ENCODE measurements at regions not wholly inside any gene's neighbourhood (a gene's known extent, or its start where the extent isn't known, plus 50 kb on each side); places are given as distances from the start of the nearest gene placed in this dataset.
A peak's percentile ranks its signal among the peaks of the same experiment; 100 is the strongest.

DNA sequence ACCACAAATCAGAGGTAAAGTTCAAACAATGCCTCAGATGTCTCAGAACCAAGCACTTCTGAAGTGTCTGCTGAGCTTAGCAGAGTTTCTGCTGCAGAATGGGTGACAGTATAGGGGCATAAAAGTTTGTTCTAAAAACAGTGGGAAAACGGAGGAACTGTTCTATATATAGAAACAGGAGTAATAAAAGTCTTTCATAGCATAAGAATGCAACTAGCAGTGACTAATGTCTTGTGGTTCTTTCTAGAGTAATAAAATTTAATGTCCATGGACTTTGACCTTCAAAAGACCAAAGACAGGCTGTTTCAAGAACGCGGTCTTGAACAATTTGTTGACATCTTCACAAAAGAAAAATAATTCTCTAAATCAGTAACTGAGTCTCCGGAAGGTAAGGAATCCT lies 107.5 kb upstream of the FAR2 start:
- Mint-ChIP-seq H3K36me3 (no peaks in the 10 kb centered on the region), H3K27me3 (peaks cover 3% of the 10 kb centered on the region)

DNA sequence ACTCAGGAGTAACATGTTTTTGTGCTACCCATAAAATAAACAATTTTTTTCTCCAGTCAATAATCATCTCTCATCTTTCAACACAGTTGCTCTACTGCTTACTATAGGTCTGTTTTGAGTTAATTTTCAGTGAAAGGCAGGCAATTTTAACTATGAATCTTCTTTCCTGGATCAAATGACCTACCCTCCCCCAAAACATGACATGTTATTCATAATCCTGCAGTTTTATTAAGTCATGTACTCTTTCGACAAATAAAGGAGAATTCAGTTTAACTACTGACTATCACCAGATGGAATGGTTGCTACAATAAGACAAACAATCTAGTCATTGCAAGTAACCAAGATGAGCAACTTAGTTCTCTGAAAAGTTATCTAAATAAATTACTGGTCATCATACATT lies 106.0 kb upstream of the FAR2 start:
- no peaks in the 10 kb centered on the region for H3K9me3 Mint-ChIP-seq
- DNase-seq = no peak
- H3K36me3 Mint-ChIP-seq = no peaks in the 10 kb centered on the region
- no peaks in the 10 kb centered on the region for H3K4me1 Mint-ChIP-seq
- H3K27ac Mint-ChIP-seq = no peak overlapping the region
- H3K4me3 Mint-ChIP-seq = no peak overlapping the region
- peaks cover 3% of the 10 kb centered on the region for H3K27me3 Mint-ChIP-seq

More for the DNA sequence above, 107.5 kb upstream of the FAR2 start:
- Mint-ChIP-seq H3K4me1 (no peaks in the 10 kb centered on the region), H3K9me3 (no peaks in the 10 kb centered on the region), H3K4me3 (no peak overlapping the region), H3K27ac (no peak overlapping the region)
- no peak for DNase-seq

DNA sequence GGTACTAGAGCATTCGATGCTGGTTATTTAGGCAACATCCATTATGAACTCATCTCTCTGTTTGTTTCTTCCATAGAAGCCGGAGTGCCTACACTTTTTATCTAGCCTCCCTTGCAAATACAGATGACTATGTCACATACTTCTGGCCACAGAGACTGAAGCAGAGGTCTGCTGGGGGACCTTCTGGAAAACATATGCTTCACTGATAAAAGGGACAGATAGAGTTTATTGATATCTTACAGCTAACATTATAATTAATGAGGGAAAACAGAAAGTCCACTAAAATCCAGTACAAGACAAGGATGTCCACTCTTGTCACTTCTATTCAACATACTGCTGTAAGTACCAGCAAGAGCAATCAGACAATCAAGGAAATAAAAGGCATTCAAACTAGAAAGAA lies 104.3 kb upstream of the FAR2 start:
- Mint-ChIP-seq H3K27me3 (peaks cover 3% of the 10 kb centered on the region), H3K4me3 (no peak overlapping the region), H3K27ac (no peak overlapping the region), H3K9me3 (no peaks in the 10 kb centered on the region), H3K36me3 (no peaks in the 10 kb centered on the region), H3K4me1 (peaks cover 2% of the 10 kb centered on the region)
- DNase-seq = no peak

DNA sequence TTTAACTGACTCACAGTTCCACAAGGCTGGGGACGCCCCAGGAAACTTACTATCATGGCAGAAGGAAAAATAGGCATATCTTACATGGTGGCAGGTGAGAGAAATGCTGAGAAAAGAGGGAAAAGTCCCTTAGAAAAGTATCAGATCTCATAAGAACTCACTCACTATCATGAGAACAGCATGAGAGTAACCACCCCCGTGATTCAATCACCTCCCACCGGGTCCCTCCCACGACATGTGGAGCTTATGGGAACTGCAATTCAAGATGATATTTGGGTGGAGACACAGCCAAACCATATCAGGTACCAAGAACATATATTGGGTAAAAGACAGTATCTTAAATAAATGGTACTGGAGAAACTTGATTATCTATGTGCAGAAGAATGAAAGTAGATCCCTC lies 100.3 kb upstream of the FAR2 start:
- DNase-seq = no peak
- Mint-ChIP-seq H3K4me1 (peaks cover 2% of the 10 kb centered on the region), H3K9me3 (no peaks in the 10 kb centered on the region), H3K4me3 (no peak overlapping the region), H3K36me3 (no peaks in the 10 kb centered on the region), H3K27me3 (peaks cover 4% of the 10 kb centered on the region), H3K27ac (no peak overlapping the region)

DNA sequence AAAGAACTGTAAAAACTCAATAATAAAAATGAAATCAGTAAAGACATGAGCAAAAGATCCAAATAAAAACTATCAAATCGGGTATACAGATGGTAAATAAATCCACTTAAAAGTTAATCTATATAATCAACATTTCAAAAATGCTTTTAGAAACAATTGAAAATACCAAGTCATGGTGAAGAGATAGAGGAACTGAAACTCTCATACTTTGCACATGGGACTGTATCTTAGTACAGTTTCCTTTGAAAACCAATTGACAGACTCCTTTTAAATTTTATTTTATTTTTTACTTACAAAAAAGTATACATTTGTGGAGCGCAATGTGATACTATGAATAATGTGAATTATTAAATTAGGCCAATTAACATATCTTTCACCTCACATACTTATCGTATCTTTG lies 98.6 kb upstream of the FAR2 start:
- Mint-ChIP-seq H3K4me1 (peaks cover 2% of the 10 kb centered on the region), H3K27ac (no peak overlapping the region), H3K27me3 (peaks cover 3% of the 10 kb centered on the region)

DNA sequence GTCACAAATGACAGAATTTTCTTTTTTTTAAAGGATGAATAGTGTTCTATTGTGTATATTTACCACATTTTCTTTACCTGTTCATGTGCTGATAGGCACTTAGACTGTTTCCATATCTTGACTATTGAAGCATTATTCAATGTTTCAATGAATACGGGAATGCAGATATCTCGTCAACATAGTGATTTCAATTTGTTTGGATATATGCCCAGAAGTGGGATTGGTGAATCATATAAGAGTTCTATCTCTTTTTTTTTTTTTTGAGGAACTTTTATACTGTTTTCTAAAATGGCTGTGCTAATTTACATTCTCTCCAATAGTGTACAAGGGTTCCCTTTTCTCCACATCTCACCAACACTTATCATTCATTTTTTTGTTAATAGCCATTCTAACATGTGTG lies 97.9 kb upstream of the FAR2 start:
- DNase-seq = no peak
- H3K36me3 Mint-ChIP-seq = no peaks in the 10 kb centered on the region
- H3K27ac Mint-ChIP-seq = no peak overlapping the region
- H3K4me3 Mint-ChIP-seq = no peak overlapping the region
- no peaks in the 10 kb centered on the region for H3K9me3 Mint-ChIP-seq
- peaks cover 2% of the 10 kb centered on the region for H3K4me1 Mint-ChIP-seq
- peaks cover 3% of the 10 kb centered on the region for H3K27me3 Mint-ChIP-seq

More for the DNA sequence above, 98.6 kb upstream of the FAR2 start:
- Mint-ChIP-seq H3K36me3 (no peaks in the 10 kb centered on the region), H3K9me3 (no peaks in the 10 kb centered on the region), H3K4me3 (no peak overlapping the region)
- DNase-seq = no peak

DNA sequence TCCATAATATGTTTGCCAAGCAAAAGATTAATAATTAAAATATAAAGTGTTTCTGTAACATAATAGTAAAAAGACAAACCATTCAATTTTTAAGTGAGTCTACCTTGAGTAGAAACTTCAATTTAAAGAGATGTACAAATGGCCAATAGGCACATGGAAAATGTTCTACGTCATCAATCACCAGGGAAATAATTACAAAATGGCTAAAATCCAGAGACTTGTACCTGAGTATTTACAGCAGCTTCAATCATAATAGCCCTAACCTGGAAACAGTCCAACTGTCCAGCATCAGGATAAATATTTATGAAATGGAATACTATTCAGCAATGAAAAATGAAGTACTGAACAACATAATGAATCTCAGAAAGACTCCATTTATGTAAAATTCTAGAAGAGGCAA lies 95.5 kb upstream of the FAR2 start:
- H3K4me3 Mint-ChIP-seq = no peak overlapping the region
- H3K36me3 Mint-ChIP-seq = no peaks in the 10 kb centered on the region
- peaks cover 3% of the 10 kb centered on the region for H3K27me3 Mint-ChIP-seq
- no peak overlapping the region for H3K27ac Mint-ChIP-seq
- no peak for DNase-seq
- H3K9me3 Mint-ChIP-seq = no peaks in the 10 kb centered on the region
- no peaks in the 10 kb centered on the region for H3K4me1 Mint-ChIP-seq

DNA sequence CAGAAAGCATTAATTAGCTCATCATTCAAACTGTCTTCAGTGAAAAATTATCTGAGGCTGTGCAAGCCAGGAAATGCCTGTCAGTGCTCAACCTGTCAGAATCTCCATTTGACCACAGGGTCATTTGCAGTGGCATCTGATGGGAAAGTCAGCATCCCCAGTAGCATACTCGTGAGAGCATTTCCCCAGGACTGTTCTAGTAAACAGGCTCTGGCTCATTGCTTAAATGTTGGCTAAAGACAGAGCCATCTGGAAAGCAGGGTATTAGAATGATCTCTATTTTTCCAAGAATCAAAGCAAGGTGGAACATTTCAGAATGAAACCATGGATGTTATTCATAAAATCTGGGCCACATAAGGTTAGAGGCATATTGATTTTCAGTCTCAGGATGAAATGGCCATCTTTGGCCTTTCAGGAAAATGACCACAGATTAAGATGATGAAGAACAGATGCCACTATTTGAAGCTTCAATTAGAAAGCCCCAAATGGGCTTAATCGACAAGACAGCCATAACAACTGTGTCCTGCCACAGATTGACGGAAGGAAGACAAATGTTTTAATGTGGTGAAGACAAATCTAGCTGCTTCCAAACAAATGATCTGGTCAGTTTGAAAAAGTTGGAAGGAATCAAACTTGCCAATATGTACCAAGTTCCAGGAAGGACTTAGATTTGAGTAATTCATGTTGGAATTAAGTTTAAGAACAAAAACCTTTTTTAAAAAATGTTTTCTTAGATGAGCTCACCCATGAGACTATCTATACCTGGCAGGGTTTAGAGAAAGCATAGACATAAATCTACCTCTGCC lies 94.0 kb upstream of the FAR2 start:
- DNase-seq = no peak
- Mint-ChIP-seq H3K4me1 (no peaks in the 10 kb centered on the region), H3K4me3 (no peak overlapping the region), H3K27ac (no peak overlapping the region), H3K27me3 (peaks cover 3% of the 10 kb centered on the region), H3K36me3 (no peaks in the 10 kb centered on the region), H3K9me3 (no peaks in the 10 kb centered on the region)

DNA sequence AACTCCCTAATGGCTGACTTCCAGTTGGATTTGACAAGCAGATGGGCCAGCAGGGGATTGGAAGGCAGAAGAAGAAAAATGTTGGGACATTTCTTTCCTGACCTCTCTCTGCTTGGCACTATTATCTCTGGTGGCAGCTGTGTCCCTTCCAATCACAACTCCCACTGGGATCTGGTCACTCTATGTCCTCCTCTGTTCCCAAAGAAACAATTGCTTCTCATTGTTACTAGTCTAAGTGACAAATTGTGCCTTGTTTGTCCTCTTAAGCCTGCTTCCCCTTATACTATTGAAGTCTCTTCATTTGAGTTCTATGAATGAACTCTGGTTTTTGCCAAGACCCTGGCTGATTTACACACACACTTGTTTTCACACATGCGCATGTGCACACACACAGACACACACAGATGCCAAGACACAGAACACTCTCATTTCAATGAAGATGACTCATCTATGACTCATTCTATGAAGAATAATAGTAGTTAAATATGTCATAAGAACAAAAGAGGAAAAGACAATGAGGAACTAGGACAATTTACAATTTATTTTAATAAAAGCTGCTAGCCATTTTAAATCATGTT lies 83.0 kb upstream of the FAR2 start:
- H3K27ac Mint-ChIP-seq = no peak overlapping the region
- peaks cover 2% of the 10 kb centered on the region for H3K4me1 Mint-ChIP-seq
- peaks cover 21% of the 10 kb centered on the region for H3K27me3 Mint-ChIP-seq
- H3K36me3 Mint-ChIP-seq = no peaks in the 10 kb centered on the region
- peak; percentile 22 for DNase-seq
- H3K9me3 Mint-ChIP-seq = no peaks in the 10 kb centered on the region
- no peak overlapping the region for H3K4me3 Mint-ChIP-seq

DNA sequence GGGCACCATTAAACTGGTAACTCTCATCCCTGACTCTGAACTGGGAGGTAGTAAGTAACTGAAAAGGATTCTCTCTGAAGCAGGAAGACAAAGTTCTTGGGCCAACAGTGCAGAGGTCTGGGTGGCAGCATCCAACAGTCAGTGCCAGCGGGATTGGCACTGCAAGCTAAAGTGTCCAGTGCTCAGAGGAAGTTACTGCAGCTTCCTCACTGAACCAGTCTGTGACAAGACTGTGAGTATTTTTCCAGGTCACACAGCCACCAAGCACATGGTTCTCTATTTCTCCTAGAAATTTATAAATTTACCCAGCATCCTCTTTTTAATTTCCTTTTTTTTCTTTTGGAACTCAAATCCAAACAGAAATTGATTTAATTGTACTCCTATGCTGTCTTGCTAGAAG lies 81.6 kb upstream of the FAR2 start:
- H3K27me3 Mint-ChIP-seq = peaks cover 21% of the 10 kb centered on the region
- H3K4me1 Mint-ChIP-seq = peaks cover 2% of the 10 kb centered on the region
- no peaks in the 10 kb centered on the region for H3K9me3 Mint-ChIP-seq
- no peaks in the 10 kb centered on the region for H3K36me3 Mint-ChIP-seq
- no peak overlapping the region for H3K4me3 Mint-ChIP-seq
- no peak for DNase-seq
- no peak overlapping the region for H3K27ac Mint-ChIP-seq

DNA sequence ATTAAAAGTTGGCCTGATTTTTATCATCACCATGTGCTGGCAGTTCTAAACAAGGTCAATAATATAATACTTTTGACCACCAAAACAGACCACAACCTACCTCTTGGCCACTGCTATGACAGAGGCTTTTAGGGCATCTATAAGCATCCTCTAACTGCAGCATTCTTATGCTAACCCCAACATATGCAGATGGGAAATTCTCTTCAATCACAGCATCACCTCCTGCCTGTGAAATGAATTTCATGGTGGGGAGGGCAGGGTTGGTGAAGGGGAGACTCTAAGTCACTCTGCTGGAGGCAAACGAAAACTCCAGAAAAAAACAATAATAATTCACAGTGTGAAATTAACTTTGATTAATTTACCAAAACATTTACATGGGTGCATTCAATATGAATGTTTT lies 78.8 kb upstream of the FAR2 start:
- Mint-ChIP-seq H3K27me3 (peaks cover 32% of the 10 kb centered on the region), H3K4me1 (peaks cover 2% of the 10 kb centered on the region), H3K9me3 (no peaks in the 10 kb centered on the region), H3K36me3 (no peaks in the 10 kb centered on the region), H3K27ac (no peak overlapping the region), H3K4me3 (no peak overlapping the region)
- DNase-seq = no peak

DNA sequence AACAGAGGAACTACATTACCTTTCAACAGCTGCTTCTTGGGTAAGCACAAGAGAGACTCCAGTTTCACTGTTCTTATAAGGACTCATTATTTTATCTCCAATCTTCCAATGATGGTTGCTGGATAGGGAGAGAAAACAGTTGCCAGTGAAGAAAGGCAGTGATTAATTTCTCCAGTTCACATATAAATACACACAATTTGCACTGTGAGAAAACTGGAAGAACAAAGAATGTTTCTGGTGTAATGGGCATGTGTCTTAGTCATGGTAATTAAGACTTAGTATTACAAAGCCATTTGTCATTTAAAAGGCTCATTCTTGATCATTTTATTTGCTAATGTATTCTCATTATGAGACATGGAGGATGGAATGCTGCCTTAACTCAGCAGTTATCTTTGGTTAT lies 78.0 kb upstream of the FAR2 start:
- H3K27me3 Mint-ChIP-seq = peaks cover 32% of the 10 kb centered on the region
- no peaks in the 10 kb centered on the region for H3K9me3 Mint-ChIP-seq
- no peak for DNase-seq
- H3K4me1 Mint-ChIP-seq = peaks cover 2% of the 10 kb centered on the region
- no peak overlapping the region for H3K27ac Mint-ChIP-seq
- no peaks in the 10 kb centered on the region for H3K36me3 Mint-ChIP-seq
- no peak overlapping the region for H3K4me3 Mint-ChIP-seq

DNA sequence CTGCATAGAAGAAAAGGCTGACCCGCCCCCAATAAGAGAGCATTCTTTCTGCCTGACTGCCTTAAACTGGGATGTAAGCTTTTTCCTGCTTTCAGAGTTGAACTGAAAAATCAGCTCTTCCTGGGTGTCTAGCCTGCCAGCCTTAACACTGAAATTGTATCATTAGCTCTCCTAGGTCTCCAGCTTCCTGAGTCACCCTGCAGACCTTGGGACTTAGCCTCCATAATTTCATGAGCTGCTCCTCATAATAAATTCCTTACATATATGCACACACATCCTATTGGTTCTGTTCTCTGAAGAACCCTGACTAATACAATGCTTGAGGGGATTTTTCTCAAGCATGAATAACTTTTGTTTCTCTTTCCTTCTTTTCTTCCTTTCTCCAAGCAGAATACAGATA lies 76.4 kb upstream of the FAR2 start:
- Mint-ChIP-seq H3K9me3 (no peaks in the 10 kb centered on the region), H3K36me3 (no peaks in the 10 kb centered on the region), H3K4me1 (no peaks in the 10 kb centered on the region), H3K27ac (no peak overlapping the region), H3K27me3 (peaks cover 24% of the 10 kb centered on the region), H3K4me3 (no peak overlapping the region)
- no peak for DNase-seq

DNA sequence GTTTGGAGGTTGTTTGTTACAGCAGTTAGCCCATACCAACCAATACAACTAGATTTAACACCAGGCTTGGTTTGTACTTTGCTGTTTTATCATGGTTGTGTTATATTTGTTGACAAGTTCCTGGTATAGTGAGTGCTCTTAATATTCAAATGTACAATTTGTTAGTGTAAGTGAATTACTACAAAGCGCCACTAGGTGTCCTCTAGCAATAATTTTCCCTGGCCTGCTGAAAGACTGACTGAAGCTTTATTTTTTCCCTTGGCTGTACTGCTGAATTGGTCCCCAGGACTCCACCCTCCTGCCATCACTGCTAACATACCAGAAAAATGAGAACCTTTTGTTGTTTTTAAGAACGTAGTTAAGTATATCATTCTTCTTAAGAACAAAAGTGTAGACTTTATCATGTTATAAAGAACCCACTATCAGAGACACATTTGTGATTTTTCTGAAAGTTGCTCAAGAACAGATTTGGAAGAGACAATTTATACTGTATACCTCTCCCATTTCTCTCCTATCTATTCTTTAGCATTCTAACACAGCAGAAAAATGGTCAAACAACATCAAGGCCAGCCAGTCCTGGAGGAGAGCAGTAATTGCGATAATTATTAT lies 75.3 kb upstream of the FAR2 start:
- H3K4me3 Mint-ChIP-seq = no peak overlapping the region

DNA sequence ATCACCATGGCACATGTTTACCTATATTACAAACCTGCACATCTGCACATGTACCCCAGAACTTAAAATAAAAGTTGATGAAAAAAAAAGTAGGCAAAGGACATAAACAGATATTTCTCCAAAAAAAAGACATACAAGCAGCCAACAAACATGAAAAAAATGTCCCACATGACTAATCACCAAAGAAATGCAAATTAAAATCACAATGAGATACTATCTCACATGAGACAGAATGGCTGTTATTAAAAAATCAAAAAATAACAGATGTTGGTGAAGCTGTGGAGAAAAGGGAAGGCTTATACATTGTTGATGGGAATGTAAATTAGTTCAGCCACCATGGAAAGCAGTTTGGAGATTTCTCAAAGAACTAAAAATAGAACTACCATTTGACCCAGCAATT lies 68.0 kb upstream of the FAR2 start:
- no peak for DNase-seq
- no peaks in the 10 kb centered on the region for H3K9me3 Mint-ChIP-seq
- no peaks in the 10 kb centered on the region for H3K4me1 Mint-ChIP-seq
- no peaks in the 10 kb centered on the region for H3K36me3 Mint-ChIP-seq
- no peak overlapping the region for H3K4me3 Mint-ChIP-seq
- H3K27ac Mint-ChIP-seq = no peak overlapping the region
- H3K27me3 Mint-ChIP-seq = peaks cover 7% of the 10 kb centered on the region

More for the DNA sequence above, 75.3 kb upstream of the FAR2 start:
- H3K27ac Mint-ChIP-seq = no peak overlapping the region
- no peaks in the 10 kb centered on the region for H3K4me1 Mint-ChIP-seq
- H3K27me3 Mint-ChIP-seq = peaks cover 19% of the 10 kb centered on the region
- DNase-seq = no peak
- H3K36me3 Mint-ChIP-seq = no peaks in the 10 kb centered on the region
- H3K9me3 Mint-ChIP-seq = no peaks in the 10 kb centered on the region

DNA sequence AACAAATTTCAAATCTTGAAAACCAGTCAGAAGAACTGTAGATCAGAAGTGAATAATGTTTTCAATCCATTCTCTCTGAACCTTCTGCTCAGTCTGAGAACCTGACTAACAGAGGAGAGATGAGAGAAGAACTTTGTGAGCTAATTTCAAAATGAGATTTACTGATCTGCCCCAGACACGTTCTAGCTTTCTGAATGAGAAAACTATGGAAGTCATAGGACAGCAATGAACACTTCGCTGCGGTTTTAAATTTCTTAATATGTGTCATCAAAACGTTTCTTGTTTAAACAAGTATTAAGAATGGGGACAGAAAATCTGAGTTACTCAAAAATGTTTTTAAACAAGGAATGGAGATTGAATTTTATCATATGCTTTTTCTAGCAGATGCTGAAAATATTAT lies 66.6 kb upstream of the FAR2 start:
- DNase-seq = no peak
- peaks cover 7% of the 10 kb centered on the region for H3K27me3 Mint-ChIP-seq
- no peaks in the 10 kb centered on the region for H3K36me3 Mint-ChIP-seq
- no peaks in the 10 kb centered on the region for H3K9me3 Mint-ChIP-seq
- H3K4me3 Mint-ChIP-seq = no peak overlapping the region
- H3K27ac Mint-ChIP-seq = no peak overlapping the region
- no peaks in the 10 kb centered on the region for H3K4me1 Mint-ChIP-seq
